Panc1 (cell line): ENCODE measurements at regions not wholly inside any gene's neighbourhood (a gene's known extent, or its start where the extent isn't known, plus 50 kb on each side); places are given as distances from the start of the nearest gene placed in this dataset.

Experiments used
- ATAC-seq: fragments of 200-7000 bp; cut with Tn5 transposase; 2 replicates; pipeline ENCODE4 v1.9.1; 2020; ENCODE audit warnings: mild to moderate bottlenecking, moderate library complexity
- BruUV-seq: library from RNA; stranded (reverse); fragments of 400-500 nt; replicated peaks from 2 replicates; lab custom pipeline; 2021; lab: Mats Ljungman, UMichigan
- CTCF ChIA-PET: fragments of 300-600 bp; sonication (Branson Sonifier 250); formaldehyde crosslinking; loops from one replicate; lab custom pipeline; 2022; ENCODE audit warnings: antibody characterized with exemption; lab: Charles Lee
- POLR2A ChIA-PET: fragments of 300-600 bp; sonication (Branson Sonifier 250); formaldehyde crosslinking; loops from one replicate; lab custom pipeline; 2022; ENCODE audit warnings: antibody characterized with exemption; lab: Charles Lee
- DNase-seq: peaks from one replicate; pipeline ENCODE4 v3.0.0-alpha.2; 2010; ENCODE audit warnings: low read depth, low spot score
- H3K27ac ChIP-seq: 2 replicates; pipeline ENCODE4 v1.5.1; 2011; ENCODE audit warnings: mild to moderate bottlenecking, low read length, inconsistent platforms
- H3K27me3 ChIP-seq: fragments of 200-500 bp; sonication (Bioruptor generic); 2 replicates; pipeline ENCODE4 v1.6.0; 2014; ENCODE audit warnings: low read length, inconsistent platforms; ENCODE audit not compliant: control insufficient read depth, insufficient read depth
- H3K36me3 ChIP-seq: fragments of 200-500 bp; sonication (Bioruptor generic); 2 replicates; pipeline ENCODE4 v1.5.1; 2014; ENCODE audit warnings: inconsistent platforms, mild to moderate bottlenecking, low read length, moderate library complexity; ENCODE audit not compliant: control insufficient read depth, insufficient read depth
- H3K4me1 ChIP-seq: 2 replicates; pipeline ENCODE4 v1.5.1; 2011; ENCODE audit warnings: inconsistent platforms, mild to moderate bottlenecking, low read length, moderate library complexity; ENCODE audit not compliant: control insufficient read depth, insufficient read depth
- H3K4me3 ChIP-seq, 2 experiments: 2 replicates each; pipeline ENCODE4 v1.5.1; 2011 to 2012; ENCODE audit warnings: low read depth in 2 of 2, low read length in 2 of 2, mild to moderate bottlenecking in 2 of 2, inconsistent platforms in 1 of 2, moderate library complexity in 1 of 2
- H3K9me3 ChIP-seq: fragments of 200-500 bp; sonication (Bioruptor generic); 2 replicates; pipeline ENCODE4 v1.5.1; 2014; ENCODE audit warnings: low read depth, mild to moderate bottlenecking, inconsistent platforms, low read length, moderate library complexity; ENCODE audit not compliant: control insufficient read depth, insufficient read depth
- POLR2AphosphoS5 ChIP-seq: IDR thresholded peaks from 2 replicates; pipeline ENCODE4 v1.6.1; 2012; ENCODE audit warnings: mild to moderate bottlenecking, low read depth, low read length, moderate library complexity
- SIN3A ChIP-seq: IDR thresholded peaks from 2 replicates; pipeline ENCODE4 v1.6.1; 2012; ENCODE audit warnings: low read depth, mild to moderate bottlenecking, low read length, moderate library complexity, borderline replicate concordance; ENCODE audit not compliant: insufficient read depth
- TCF7L2 ChIP-seq: IDR thresholded peaks from 2 replicates; pipeline ENCODE4 v1.6.1; 2011; ENCODE audit warnings: mild to moderate bottlenecking, low read depth, low read length, inconsistent platforms
- in situ Hi-C: cut with HindIII; loops from 2 replicates; pipeline ENCODE4 v1.10.0; 2016; ENCODE audit warnings: low sequenced_read_pairs, low pct_unique_long_range_greater_than_20kb
- intact Hi-C: fragments of 100-400 bp; cut with micrococcal nuclease; formaldehyde crosslinking; loops from one replicate; pipeline ENCODE4 v1.10.0; 2022; ENCODE audit not compliant: unreplicated experiment
- TF ChIP-seq, protein P1 (sequence below), 2 experiments: IDR thresholded peaks; 2 replicates each; pipeline ENCODE4 v1.6.1; 2011 to 2012; ENCODE audit warnings: low read depth in 2 of 2, control low read depth in 1 of 2, low read length in 1 of 2, mild to moderate bottlenecking in 1 of 2, moderate library complexity in 1 of 2; ENCODE audit not compliant: insufficient read depth in 1 of 2
- TF ChIP-seq, protein P2 (sequence below): fragments of 450-650 bp; IDR thresholded peaks from 2 replicates; pipeline ENCODE4 v1.5.1; 2017; ENCODE audit warnings: mild to moderate bottlenecking

DNA sequence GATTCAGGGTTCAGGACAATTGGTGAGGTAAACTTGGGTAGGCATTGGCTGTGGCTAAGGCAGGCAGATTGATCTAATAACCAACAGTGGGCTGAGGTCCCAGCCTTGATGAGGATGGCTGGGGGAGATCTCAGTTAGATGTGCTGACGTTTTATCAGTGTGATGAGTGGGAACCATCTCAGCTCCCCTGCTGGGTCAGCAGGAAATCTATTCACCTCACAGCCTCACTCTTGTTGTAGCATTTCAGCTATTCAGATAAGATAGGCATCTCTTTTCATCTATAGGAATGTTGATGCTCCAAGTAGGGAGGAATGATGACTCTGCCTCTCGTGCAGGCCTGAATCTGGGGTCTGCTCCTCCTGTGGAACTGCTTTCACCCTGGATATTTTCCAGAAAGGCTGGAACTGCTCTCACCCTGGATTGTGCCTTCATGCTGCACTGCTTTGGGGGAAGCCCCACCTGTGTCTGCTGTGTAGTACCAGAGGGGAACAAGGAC, 973.7 kb downstream of the NSUN3 start:
- ATAC-seq (no peak), DNase-seq (no peak)
- intact Hi-C loops, result no loop called here
- Histone ChIP-seq H3K27ac (no peak overlapping the region), H3K9me3 (no peaks in the 10 kb centered on the region), H3K36me3 (no peaks in the 10 kb centered on the region), H3K4me1 (no peaks in the 10 kb centered on the region), H3K27me3 (no peaks in the 10 kb centered on the region), H3K4me3 (no peak overlapping the region)
- in situ Hi-C loops, result no loop called here
- TF ChIP-seq TCF7L2, result no peak
- TF ChIP-seq, protein P1, sequence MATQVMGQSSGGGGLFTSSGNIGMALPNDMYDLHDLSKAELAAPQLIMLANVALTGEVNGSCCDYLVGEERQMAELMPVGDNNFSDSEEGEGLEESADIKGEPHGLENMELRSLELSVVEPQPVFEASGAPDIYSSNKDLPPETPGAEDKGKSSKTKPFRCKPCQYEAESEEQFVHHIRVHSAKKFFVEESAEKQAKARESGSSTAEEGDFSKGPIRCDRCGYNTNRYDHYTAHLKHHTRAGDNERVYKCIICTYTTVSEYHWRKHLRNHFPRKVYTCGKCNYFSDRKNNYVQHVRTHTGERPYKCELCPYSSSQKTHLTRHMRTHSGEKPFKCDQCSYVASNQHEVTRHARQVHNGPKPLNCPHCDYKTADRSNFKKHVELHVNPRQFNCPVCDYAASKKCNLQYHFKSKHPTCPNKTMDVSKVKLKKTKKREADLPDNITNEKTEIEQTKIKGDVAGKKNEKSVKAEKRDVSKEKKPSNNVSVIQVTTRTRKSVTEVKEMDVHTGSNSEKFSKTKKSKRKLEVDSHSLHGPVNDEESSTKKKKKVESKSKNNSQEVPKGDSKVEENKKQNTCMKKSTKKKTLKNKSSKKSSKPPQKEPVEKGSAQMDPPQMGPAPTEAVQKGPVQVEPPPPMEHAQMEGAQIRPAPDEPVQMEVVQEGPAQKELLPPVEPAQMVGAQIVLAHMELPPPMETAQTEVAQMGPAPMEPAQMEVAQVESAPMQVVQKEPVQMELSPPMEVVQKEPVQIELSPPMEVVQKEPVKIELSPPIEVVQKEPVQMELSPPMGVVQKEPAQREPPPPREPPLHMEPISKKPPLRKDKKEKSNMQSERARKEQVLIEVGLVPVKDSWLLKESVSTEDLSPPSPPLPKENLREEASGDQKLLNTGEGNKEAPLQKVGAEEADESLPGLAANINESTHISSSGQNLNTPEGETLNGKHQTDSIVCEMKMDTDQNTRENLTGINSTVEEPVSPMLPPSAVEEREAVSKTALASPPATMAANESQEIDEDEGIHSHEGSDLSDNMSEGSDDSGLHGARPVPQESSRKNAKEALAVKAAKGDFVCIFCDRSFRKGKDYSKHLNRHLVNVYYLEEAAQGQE (IDR thresholded peaks at IDR 0.05; ENCODE audit: insufficient read depth in 1 of 2, low read depth in 2 of 2, low read length in 1 of 2), result no peak
- TF ChIP-seq, protein P2, sequence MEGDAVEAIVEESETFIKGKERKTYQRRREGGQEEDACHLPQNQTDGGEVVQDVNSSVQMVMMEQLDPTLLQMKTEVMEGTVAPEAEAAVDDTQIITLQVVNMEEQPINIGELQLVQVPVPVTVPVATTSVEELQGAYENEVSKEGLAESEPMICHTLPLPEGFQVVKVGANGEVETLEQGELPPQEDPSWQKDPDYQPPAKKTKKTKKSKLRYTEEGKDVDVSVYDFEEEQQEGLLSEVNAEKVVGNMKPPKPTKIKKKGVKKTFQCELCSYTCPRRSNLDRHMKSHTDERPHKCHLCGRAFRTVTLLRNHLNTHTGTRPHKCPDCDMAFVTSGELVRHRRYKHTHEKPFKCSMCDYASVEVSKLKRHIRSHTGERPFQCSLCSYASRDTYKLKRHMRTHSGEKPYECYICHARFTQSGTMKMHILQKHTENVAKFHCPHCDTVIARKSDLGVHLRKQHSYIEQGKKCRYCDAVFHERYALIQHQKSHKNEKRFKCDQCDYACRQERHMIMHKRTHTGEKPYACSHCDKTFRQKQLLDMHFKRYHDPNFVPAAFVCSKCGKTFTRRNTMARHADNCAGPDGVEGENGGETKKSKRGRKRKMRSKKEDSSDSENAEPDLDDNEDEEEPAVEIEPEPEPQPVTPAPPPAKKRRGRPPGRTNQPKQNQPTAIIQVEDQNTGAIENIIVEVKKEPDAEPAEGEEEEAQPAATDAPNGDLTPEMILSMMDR, result no peak
- no peak for TF ChIP-seq POLR2AphosphoS5
- TF ChIP-seq SIN3A, result no peak
- CTCF ChIA-PET, result no interaction called here
- POLR2A ChIA-PET, result no interaction called here
- no TSS peak for BruUV-seq

DNA sequence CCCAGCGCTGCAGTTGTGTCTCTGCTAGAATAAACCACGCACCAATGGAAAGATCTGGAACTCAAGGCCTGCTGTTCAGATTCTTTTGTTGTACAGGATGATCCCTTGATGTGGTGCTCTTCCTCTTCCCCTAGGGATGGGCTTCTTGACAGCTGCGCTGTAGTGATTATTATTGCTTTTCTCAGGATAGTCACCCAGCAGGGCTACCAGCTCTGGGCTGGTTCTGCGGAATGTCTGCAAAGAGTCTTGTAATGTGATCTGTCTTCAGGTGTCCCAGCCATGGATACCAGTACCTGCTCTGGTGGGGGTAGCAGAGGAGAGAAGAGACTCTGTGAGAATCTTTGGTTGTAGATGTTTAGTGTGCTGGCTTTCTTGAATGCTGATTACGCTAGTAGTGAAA, 974.2 kb downstream of the NSUN3 start:
- Histone ChIP-seq H3K9me3 (no peaks in the 10 kb centered on the region), H3K36me3 (no peaks in the 10 kb centered on the region), H3K27me3 (no peaks in the 10 kb centered on the region), H3K27ac (no peak overlapping the region), H3K4me3 (no peak overlapping the region), H3K4me1 (no peaks in the 10 kb centered on the region)
- POLR2A ChIA-PET, result no interaction called here
- DNase-seq (no peak), ATAC-seq (no peak)
- CTCF ChIA-PET, result no interaction called here
- in situ Hi-C loops (no loop called here), intact Hi-C loops (no loop called here)
- TF ChIP-seq, protein P2, result no peak
- TF ChIP-seq, protein P1 (IDR thresholded peaks at IDR 0.05; ENCODE audit: insufficient read depth in 1 of 2, low read depth in 2 of 2, low read length in 1 of 2), result no peak
- TF ChIP-seq POLR2AphosphoS5 (no peak), TCF7L2 (no peak), SIN3A (no peak)
- no TSS peak for BruUV-seq
